HEK293 (cell line): ENCODE measurements at regions not wholly inside any gene's neighbourhood (a gene's known extent, or its start where the extent isn't known, plus 50 kb on each side); places are given as distances from the start of the nearest gene placed in this dataset.

Experiments used
- ATF2 ChIP-seq: fragments of 450-650 bp; formaldehyde crosslinking; IDR thresholded peaks from 2 replicates; pipeline ENCODE4 v1.5.1; 2016; ENCODE audit warnings: missing biosample characterization, missing genetic modification characterization, low read depth
- CTCF ChIP-seq: fragments of 450-650 bp; formaldehyde crosslinking; IDR thresholded peaks from 2 replicates; pipeline ENCODE4 v1.5.1; 2016; ENCODE audit warnings: missing biosample characterization, missing genetic modification characterization
- KLF1 ChIP-seq: fragments of 450-650 bp; formaldehyde crosslinking; IDR thresholded peaks from 2 replicates; pipeline ENCODE4 v1.5.1; 2016; ENCODE audit warnings: missing biosample characterization, missing genetic modification characterization
- KLF16 ChIP-seq: fragments of 450-650 bp; formaldehyde crosslinking; IDR thresholded peaks from 2 replicates; pipeline ENCODE4 v1.5.1; 2017; ENCODE audit warnings: missing biosample characterization, missing genetic modification characterization
- PRDM6 ChIP-seq: fragments of 450-650 bp; formaldehyde crosslinking; IDR thresholded peaks from 2 replicates; pipeline ENCODE4 v1.5.1; 2017; ENCODE audit warnings: missing biosample characterization, missing genetic modification characterization
- REST ChIP-seq: fragments of 450-650 bp; formaldehyde crosslinking; IDR thresholded peaks from 2 replicates; pipeline ENCODE4 v1.5.1; 2016; ENCODE audit warnings: missing biosample characterization, missing genetic modification characterization
- TSHZ1 ChIP-seq: fragments of 450-650 bp; formaldehyde crosslinking; IDR thresholded peaks from 2 replicates; pipeline ENCODE4 v1.5.1; 2016; ENCODE audit warnings: missing biosample characterization, missing genetic modification characterization, borderline replicate concordance
- ZNF112 ChIP-seq: fragments of 450-650 bp; formaldehyde crosslinking; IDR thresholded peaks from 2 replicates; pipeline ENCODE4 v1.5.0; 2017; ENCODE audit warnings: missing biosample characterization, missing genetic modification characterization
- ZNF239 ChIP-seq: fragments of 450-650 bp; formaldehyde crosslinking; IDR thresholded peaks from 2 replicates; pipeline ENCODE4 v1.5.1; 2016; ENCODE audit warnings: missing biosample characterization, missing genetic modification characterization
- ZNF24 ChIP-seq: fragments of 450-650 bp; formaldehyde crosslinking; IDR thresholded peaks from 2 replicates; pipeline ENCODE4 v1.5.1; 2016; ENCODE audit warnings: missing biosample characterization, missing genetic modification characterization
- ZNF274 ChIP-seq, 2 experiments: fragments of 200-500 bp in 1 of 2; fragments of 450-650 bp in 1 of 2; sonication (Bioruptor generic) in 1 of 2; formaldehyde crosslinking in 1 of 2; IDR thresholded peaks; 2 replicates each; pipeline versions ENCODE4 v1.5.1 to v1.6.1; 2014 to 2016; ENCODE audit warnings: borderline replicate concordance in 1 of 2, inconsistent platforms in 1 of 2, low read length in 1 of 2, missing biosample characterization in 1 of 2, missing genetic modification characterization in 1 of 2
- ZNF561 ChIP-seq: fragments of 450-650 bp; IDR thresholded peaks from 2 replicates; pipeline ENCODE4 v1.5.1; 2018; ENCODE audit warnings: missing biosample characterization, missing genetic modification characterization, borderline replicate concordance
- ZNF747 ChIP-seq: fragments of 450-650 bp; formaldehyde crosslinking; IDR thresholded peaks from 2 replicates; pipeline ENCODE4 v1.5.1; 2016; ENCODE audit warnings: missing biosample characterization, missing genetic modification characterization
- ZNF830 ChIP-seq: fragments of 450-650 bp; IDR thresholded peaks from 2 replicates; pipeline ENCODE4 v1.5.0; 2018; ENCODE audit warnings: missing biosample characterization, missing genetic modification characterization, low read depth, mild to moderate bottlenecking, moderate library complexity

GRCh38 chr1:56137521-56138505 is 441.6 kb downstream of the PLPP3 start:
- TF ChIP-seq ZNF561, result no peak
- TF ChIP-seq ATF2 (tag by site-specific recombination), result no peak
- no peak for TF ChIP-seq ZNF830 (tag by site-specific recombination)
- no peak for TF ChIP-seq KLF16 (tag by site-specific recombination)
- TF ChIP-seq ZNF112 (tag by site-specific recombination), result no peak
- no peak for TF ChIP-seq CTCF (tag by site-specific recombination)
- no peak for TF ChIP-seq PRDM6
- no peak for TF ChIP-seq KLF1 (tag by site-specific recombination)
- no peak for TF ChIP-seq ZNF239 (tag by site-specific recombination)
- TF ChIP-seq ZNF24 (tag by site-specific recombination), result no peak
- TF ChIP-seq REST (tag by site-specific recombination), result no peak
- no peak for TF ChIP-seq ZNF274 (IDR thresholded peaks at IDR 0.05; ENCODE audit: low read length)
- no peak for TF ChIP-seq ZNF274 (tag by site-specific recombination; IDR thresholded peaks at IDR 0.05; ENCODE audit: borderline replicate concordance)
- no peak for TF ChIP-seq TSHZ1 (tag by site-specific recombination)
- TF ChIP-seq ZNF747 (tag by site-specific recombination), result no peak
